ENCODE measurements at regions not wholly inside any gene's neighbourhood (a gene's known extent, or its start where the extent isn't known, plus 50 kb on each side); places are given as distances from the start of the nearest gene placed in this dataset.
A peak's percentile ranks its signal among the peaks of the same experiment; 100 is the strongest.

DNA sequence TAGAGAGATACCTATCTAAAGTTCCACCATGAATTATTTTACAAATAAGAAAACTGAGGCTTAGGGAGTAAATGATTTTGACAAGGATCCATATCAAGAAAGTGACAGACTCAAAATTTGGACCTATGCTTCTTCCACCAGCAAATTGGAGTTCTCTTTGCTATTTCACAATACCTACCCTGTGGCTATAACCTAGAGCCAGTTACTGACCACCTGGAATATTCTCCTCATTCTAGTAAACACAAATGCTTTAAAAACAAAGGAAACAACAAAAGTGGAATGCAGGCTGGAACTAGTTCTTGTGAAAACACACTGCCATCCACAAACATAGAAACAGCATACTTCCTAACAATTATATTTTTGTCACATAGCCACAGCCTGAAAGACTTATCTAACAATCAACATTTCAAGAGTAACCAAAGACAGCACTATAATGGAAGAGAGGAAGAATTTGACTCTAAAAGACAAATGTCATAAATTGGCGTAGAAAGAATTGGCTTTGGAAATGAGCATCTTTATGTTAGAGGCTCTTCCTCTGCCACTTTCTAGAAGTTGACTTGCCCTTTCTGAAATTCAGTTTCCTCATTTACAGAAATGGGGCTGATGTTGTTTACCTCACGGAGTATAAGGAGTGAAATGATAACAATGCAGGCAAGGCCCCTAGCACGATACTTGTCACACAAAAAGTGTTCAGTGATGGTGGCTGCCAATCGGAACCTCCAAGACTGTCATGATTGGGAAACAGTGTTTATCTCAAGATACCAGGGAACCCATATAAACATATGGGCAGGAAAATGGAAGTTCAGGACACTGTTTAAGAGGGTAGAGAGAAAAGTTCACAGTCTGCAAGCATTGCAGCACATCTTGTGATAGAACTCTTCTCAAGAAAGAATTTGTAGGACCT, 138.6 kb upstream of the LGR5 start (continued):
- TF ChIP-seq, protein P1, sequence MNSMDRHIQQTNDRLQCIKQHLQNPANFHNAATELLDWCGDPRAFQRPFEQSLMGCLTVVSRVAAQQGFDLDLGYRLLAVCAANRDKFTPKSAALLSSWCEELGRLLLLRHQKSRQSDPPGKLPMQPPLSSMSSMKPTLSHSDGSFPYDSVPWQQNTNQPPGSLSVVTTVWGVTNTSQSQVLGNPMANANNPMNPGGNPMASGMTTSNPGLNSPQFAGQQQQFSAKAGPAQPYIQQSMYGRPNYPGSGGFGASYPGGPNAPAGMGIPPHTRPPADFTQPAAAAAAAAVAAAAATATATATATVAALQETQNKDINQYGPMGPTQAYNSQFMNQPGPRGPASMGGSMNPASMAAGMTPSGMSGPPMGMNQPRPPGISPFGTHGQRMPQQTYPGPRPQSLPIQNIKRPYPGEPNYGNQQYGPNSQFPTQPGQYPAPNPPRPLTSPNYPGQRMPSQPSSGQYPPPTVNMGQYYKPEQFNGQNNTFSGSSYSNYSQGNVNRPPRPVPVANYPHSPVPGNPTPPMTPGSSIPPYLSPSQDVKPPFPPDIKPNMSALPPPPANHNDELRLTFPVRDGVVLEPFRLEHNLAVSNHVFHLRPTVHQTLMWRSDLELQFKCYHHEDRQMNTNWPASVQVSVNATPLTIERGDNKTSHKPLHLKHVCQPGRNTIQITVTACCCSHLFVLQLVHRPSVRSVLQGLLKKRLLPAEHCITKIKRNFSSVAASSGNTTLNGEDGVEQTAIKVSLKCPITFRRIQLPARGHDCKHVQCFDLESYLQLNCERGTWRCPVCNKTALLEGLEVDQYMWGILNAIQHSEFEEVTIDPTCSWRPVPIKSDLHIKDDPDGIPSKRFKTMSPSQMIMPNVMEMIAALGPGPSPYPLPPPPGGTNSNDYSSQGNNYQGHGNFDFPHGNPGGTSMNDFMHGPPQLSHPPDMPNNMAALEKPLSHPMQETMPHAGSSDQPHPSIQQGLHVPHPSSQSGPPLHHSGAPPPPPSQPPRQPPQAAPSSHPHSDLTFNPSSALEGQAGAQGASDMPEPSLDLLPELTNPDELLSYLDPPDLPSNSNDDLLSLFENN (IDR thresholded peaks at IDR 0.05; ENCODE audit: low read depth in 2 of 2, low read length in 2 of 2): no peak
- TF ChIP-seq PCBP2 (IDR thresholded peaks at IDR 0.05; ENCODE audit: low read depth, low read length, poor library complexity, severe bottlenecking): no peak
- TF ChIP-seq ZNF263 (CRISPR knock-in tag; IDR thresholded peaks at IDR 0.05; ENCODE audit: borderline replicate concordance): no peak
- peak; percentile 42; the same call in 1 of the 2 replicates for TF ChIP-seq TRIM28 (IDR thresholded peaks at IDR 0.05)
- TF ChIP-seq ZNF780A (CRISPR knock-in tag; IDR thresholded peaks at IDR 0.05): no peak
- peak; percentile 68; the same call in 1 of the 2 replicates for TF ChIP-seq KLF16 (IDR thresholded peaks at IDR 0.05)
- TF ChIP-seq TRIM24 (IDR thresholded peaks at IDR 0.05): peak; percentile 88 to 89; a peak in 3 of 4 replicates
- peak; percentile 85 for TF ChIP-seq ZNF175 (CRISPR knock-in tag; IDR thresholded peaks at IDR 0.05; ENCODE audit: low read depth)
- TF ChIP-seq, protein P2, sequence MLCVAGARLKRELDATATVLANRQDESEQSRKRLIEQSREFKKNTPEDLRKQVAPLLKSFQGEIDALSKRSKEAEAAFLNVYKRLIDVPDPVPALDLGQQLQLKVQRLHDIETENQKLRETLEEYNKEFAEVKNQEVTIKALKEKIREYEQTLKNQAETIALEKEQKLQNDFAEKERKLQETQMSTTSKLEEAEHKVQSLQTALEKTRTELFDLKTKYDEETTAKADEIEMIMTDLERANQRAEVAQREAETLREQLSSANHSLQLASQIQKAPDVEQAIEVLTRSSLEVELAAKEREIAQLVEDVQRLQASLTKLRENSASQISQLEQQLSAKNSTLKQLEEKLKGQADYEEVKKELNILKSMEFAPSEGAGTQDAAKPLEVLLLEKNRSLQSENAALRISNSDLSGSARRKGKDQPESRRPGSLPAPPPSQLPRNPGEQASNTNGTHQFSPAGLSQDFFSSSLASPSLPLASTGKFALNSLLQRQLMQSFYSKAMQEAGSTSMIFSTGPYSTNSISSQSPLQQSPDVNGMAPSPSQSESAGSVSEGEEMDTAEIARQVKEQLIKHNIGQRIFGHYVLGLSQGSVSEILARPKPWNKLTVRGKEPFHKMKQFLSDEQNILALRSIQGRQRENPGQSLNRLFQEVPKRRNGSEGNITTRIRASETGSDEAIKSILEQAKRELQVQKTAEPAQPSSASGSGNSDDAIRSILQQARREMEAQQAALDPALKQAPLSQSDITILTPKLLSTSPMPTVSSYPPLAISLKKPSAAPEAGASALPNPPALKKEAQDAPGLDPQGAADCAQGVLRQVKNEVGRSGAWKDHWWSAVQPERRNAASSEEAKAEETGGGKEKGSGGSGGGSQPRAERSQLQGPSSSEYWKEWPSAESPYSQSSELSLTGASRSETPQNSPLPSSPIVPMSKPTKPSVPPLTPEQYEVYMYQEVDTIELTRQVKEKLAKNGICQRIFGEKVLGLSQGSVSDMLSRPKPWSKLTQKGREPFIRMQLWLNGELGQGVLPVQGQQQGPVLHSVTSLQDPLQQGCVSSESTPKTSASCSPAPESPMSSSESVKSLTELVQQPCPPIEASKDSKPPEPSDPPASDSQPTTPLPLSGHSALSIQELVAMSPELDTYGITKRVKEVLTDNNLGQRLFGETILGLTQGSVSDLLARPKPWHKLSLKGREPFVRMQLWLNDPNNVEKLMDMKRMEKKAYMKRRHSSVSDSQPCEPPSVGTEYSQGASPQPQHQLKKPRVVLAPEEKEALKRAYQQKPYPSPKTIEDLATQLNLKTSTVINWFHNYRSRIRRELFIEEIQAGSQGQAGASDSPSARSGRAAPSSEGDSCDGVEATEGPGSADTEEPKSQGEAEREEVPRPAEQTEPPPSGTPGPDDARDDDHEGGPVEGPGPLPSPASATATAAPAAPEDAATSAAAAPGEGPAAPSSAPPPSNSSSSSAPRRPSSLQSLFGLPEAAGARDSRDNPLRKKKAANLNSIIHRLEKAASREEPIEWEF (CRISPR knock-in tag; IDR thresholded peaks at IDR 0.05): peak; percentile 36; the same call in 1 of the 2 replicates
- no peak for TF ChIP-seq ZNF3 (CRISPR knock-in tag; IDR thresholded peaks at IDR 0.05)
- 0 out of 4 replicates have a peak, but pooled peaks of 1 of the 2 experiments have one; percentile 22 for TF ChIP-seq ARNT (IDR thresholded peaks at IDR 0.05)
- TF ChIP-seq, protein P3, sequence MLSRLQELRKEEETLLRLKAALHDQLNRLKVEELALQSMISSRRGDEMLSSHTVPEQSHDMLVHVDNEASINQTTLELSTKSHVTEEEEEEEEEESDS (CRISPR knock-in tag; IDR thresholded peaks at IDR 0.05): no peak
- TF ChIP-seq RNF2 (IDR thresholded peaks at IDR 0.05): no peak
- TF ChIP-seq FOXJ2 (tag; IDR thresholded peaks at IDR 0.05): peak; percentile 64; the same call in 1 of the 2 replicates
- peak; percentile 52; the same call in 1 of the 2 replicates for TF ChIP-seq SMARCA4 (IDR thresholded peaks at IDR 0.05)
- TF ChIP-seq TEAD2 (tag; IDR thresholded peaks at IDR 0.05): peak; percentile 50; the same call in 1 of the 2 replicates
- TF ChIP-seq TEAD4 (IDR thresholded peaks at IDR 0.05; ENCODE audit: low read length): peak; percentile 90
- no peak for TF ChIP-seq TEAD4 (CRISPR knock-in tag; IDR thresholded peaks at IDR 0.05; ENCODE audit: borderline replicate concordance)
- no peak for TF ChIP-seq ZNF436 (CRISPR knock-in tag; IDR thresholded peaks at IDR 0.05)
